ENCODE measurements at regions not wholly inside any gene's neighbourhood (a gene's known extent, or its start where the extent isn't known, plus 50 kb on each side); places are given as distances from the start of the nearest gene placed in this dataset.

- no peak for TF ChIP-seq CTCF (IDR thresholded peaks at IDR 0.05)
- no peak for TF ChIP-seq POLR2A (IDR thresholded peaks at IDR 0.05)
Measured at GRCh38 chr6:68239034-68239433, 396.0 kb upstream of the ADGRB3 start.

All from vagina (tissue), 2 donors.